Upper lobe of right lung (tissue), 1 donor: ENCODE measurements at regions not wholly inside any gene's neighbourhood (a gene's known extent, or its start where the extent isn't known, plus 50 kb on each side); places are given as distances from the start of the nearest gene placed in this dataset.

Source experiments
- ATAC-seq: fragments of 200-7000 bp; cut with Tn5 transposase; one replicate; pipeline ENCODE4 v1.9.1; 2020; ENCODE audit warnings: mild to moderate bottlenecking, moderate library complexity
- DNase-seq: peaks from one replicate; pipeline ENCODE4 v3.0.0-alpha.2; 2020
- H3K27ac ChIP-seq: fragments of 200-600 bp; one replicate; pipeline ENCODE4 v1.8.0; 2022
- H3K27me3 ChIP-seq: fragments of 200-600 bp; one replicate; pipeline ENCODE4 v1.8.0; 2022; ENCODE audit warnings: mild to moderate bottlenecking
- H3K36me3 ChIP-seq: fragments of 200-600 bp; one replicate; pipeline ENCODE4 v1.8.0; 2022
- H3K4me1 ChIP-seq: fragments of 200-600 bp; one replicate; pipeline ENCODE4 v1.8.0; 2022
- H3K4me3 ChIP-seq: fragments of 200-600 bp; one replicate; pipeline ENCODE4 v1.8.0; 2022; ENCODE audit warnings: mild to moderate bottlenecking
- H3K9me3 ChIP-seq: fragments of 200-600 bp; one replicate; pipeline ENCODE4 v1.8.0; 2022
- CTCF ChIP-seq: fragments of 200-600 bp; IDR thresholded peaks from one replicate; pipeline ENCODE4 v1.8.0; 2022; ENCODE audit warnings: antibody characterized with exemption
- intact Hi-C: fragments of 100-400 bp; cut with DNase I; formaldehyde crosslinking; loops from one replicate; pipeline ENCODE4 v1.11.0; 2022
- donor health status: DM: no; HTN: yes; CAD: no; lungs with severe emphysema.

- TF ChIP-seq CTCF = no peak
- DNase-seq = no peak
- intact Hi-C loops = no loop called here
- H3K27ac ChIP-seq = no peak overlapping the region
- H3K4me3 ChIP-seq = no peak overlapping the region
- no peak for ATAC-seq
- H3K9me3 ChIP-seq = no peaks in the 10 kb centered on the region
- no peaks in the 10 kb centered on the region for H3K36me3 ChIP-seq
- H3K4me1 ChIP-seq = no peaks in the 10 kb centered on the region
- H3K27me3 ChIP-seq = no peaks in the 10 kb centered on the region
Measured at GRCh38 chr7:24372961-24373955, 89.3 kb downstream of the NPY start.

- no peak overlapping the region for H3K4me3 ChIP-seq
- DNase-seq = peak; percentile 68
- intact Hi-C loops = no loop called here
- no peak overlapping the region for H3K27ac ChIP-seq
- no peaks in the 10 kb centered on the region for H3K36me3 ChIP-seq
- H3K27me3 ChIP-seq = no peaks in the 10 kb centered on the region
- ATAC-seq = peak; percentile 89
- H3K4me1 ChIP-seq = no peaks in the 10 kb centered on the region
- no peaks in the 10 kb centered on the region for H3K9me3 ChIP-seq
- no peak for TF ChIP-seq CTCF
Measured at GRCh38 chr7:24378871-24379616, 95.1 kb downstream of the NPY start.

GRCh38 chr7:24381894-24382505 is 98.0 kb downstream of the NPY start:
- H3K36me3 ChIP-seq = no peaks in the 10 kb centered on the region
- peak; percentile 35 for TF ChIP-seq CTCF
- no peak overlapping the region for H3K27ac ChIP-seq
- H3K4me3 ChIP-seq = no peak overlapping the region
- no peaks in the 10 kb centered on the region for H3K9me3 ChIP-seq
- ATAC-seq (peak; percentile 56), DNase-seq (no peak)
- H3K27me3 ChIP-seq = no peaks in the 10 kb centered on the region
- intact Hi-C loops = no loop called here
- no peaks in the 10 kb centered on the region for H3K4me1 ChIP-seq

- no peak for ATAC-seq
- Histone ChIP-seq H3K4me3 (no peak overlapping the region), H3K4me1 (no peaks in the 10 kb centered on the region), H3K27ac (no peak overlapping the region), H3K27me3 (no peaks in the 10 kb centered on the region), H3K36me3 (no peaks in the 10 kb centered on the region), H3K9me3 (no peaks in the 10 kb centered on the region)
- intact Hi-C loops = no loop called here
- no peak for DNase-seq
- TF ChIP-seq CTCF = no peak
Measured at GRCh38 chr7:24383055-24383454, 99.1 kb downstream of the NPY start.

- no peak for ATAC-seq
- no peak for DNase-seq
- Histone ChIP-seq H3K4me3 (no peak overlapping the region), H3K36me3 (no peaks in the 10 kb centered on the region), H3K9me3 (no peaks in the 10 kb centered on the region), H3K27me3 (no peaks in the 10 kb centered on the region), H3K27ac (no peak overlapping the region), H3K4me1 (no peaks in the 10 kb centered on the region)
- TF ChIP-seq CTCF = no peak
- intact Hi-C loops = no loop called here
Measured at GRCh38 chr7:24384362-24385030, 100.5 kb downstream of the NPY start.
